AG04450 (cell line): ENCODE measurements at regions not wholly inside any gene's neighbourhood (a gene's known extent, or its start where the extent isn't known, plus 50 kb on each side); places are given as distances from the start of the nearest gene placed in this dataset.

Source experiments
- CTCF ChIA-PET: fragments of 300-600, 350-600 bp; formaldehyde crosslinking; extraction: SDS; loops from one replicate; lab custom pipeline; 2022; ENCODE audit warnings: antibody characterized with exemption, inconsistent platforms; lab: Charles Lee
- POLR2A ChIA-PET: fragments of 350-600 bp; formaldehyde crosslinking; extraction: SDS; loops from one replicate; lab custom pipeline; 2021; ENCODE audit warnings: antibody characterized with exemption, inconsistent platforms; lab: Yijun Ruan, JAX
- DNase-seq: peaks from one replicate; pipeline ENCODE4 v3.0.0-alpha.2; 2011; ENCODE audit warnings: low read depth, low spot score
- H3K27ac ChIP-seq: one replicate; pipeline ENCODE4 v1.5.1; 2012; ENCODE audit warnings: low read depth, low read length, control low read depth
- H3K27me3 ChIP-seq: one replicate; pipeline ENCODE4 v1.6.0; 2012; ENCODE audit warnings: low read length; ENCODE audit not compliant: control insufficient read depth, insufficient read depth
- H3K4me3 ChIP-seq: 2 replicates; pipeline ENCODE4 v1.5.1; 2011; ENCODE audit warnings: mild to moderate bottlenecking, low read depth, low read length, control low read depth
- H3K9me3 ChIP-seq: 2 replicates; pipeline ENCODE4 v1.5.1; 2012; ENCODE audit warnings: low read length; ENCODE audit not compliant: control insufficient read depth, insufficient read depth
- TF ChIP-seq, protein P1 (sequence below): IDR thresholded peaks from 2 replicates; pipeline ENCODE4 v1.5.1; 2011; ENCODE audit warnings: low read depth, low read length, control low read depth, inconsistent platforms

DNA sequence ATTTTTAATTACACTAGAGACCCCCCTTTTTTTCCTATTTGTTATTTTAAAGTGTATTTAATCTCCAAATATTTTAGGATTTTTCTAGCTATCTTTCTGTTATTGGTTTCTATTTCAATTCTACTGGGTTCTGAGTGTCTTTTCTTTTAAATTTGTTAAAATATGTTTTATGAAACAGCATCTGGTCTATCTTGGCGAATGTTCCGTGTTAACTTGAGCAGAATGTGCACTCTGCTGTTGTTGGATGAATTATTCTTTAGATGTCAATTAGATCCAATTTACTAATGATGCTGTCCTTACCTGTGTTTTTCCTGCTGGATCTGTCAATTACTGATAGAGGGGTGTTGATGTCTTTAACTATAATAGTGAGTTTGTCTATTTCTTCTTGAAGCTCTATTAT lies 462.0 kb upstream of the CNTN3 start:
- no peak for DNase-seq
- TF ChIP-seq, protein P1, sequence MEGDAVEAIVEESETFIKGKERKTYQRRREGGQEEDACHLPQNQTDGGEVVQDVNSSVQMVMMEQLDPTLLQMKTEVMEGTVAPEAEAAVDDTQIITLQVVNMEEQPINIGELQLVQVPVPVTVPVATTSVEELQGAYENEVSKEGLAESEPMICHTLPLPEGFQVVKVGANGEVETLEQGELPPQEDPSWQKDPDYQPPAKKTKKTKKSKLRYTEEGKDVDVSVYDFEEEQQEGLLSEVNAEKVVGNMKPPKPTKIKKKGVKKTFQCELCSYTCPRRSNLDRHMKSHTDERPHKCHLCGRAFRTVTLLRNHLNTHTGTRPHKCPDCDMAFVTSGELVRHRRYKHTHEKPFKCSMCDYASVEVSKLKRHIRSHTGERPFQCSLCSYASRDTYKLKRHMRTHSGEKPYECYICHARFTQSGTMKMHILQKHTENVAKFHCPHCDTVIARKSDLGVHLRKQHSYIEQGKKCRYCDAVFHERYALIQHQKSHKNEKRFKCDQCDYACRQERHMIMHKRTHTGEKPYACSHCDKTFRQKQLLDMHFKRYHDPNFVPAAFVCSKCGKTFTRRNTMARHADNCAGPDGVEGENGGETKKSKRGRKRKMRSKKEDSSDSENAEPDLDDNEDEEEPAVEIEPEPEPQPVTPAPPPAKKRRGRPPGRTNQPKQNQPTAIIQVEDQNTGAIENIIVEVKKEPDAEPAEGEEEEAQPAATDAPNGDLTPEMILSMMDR = no peak
- no peak overlapping the region for H3K4me3 ChIP-seq
- CTCF ChIA-PET = no interaction called here
- no peak overlapping the region for H3K27ac ChIP-seq
- H3K9me3 ChIP-seq = no peaks in the 10 kb centered on the region
- no peaks in the 10 kb centered on the region for H3K27me3 ChIP-seq
- POLR2A ChIA-PET = no interaction called here

DNA sequence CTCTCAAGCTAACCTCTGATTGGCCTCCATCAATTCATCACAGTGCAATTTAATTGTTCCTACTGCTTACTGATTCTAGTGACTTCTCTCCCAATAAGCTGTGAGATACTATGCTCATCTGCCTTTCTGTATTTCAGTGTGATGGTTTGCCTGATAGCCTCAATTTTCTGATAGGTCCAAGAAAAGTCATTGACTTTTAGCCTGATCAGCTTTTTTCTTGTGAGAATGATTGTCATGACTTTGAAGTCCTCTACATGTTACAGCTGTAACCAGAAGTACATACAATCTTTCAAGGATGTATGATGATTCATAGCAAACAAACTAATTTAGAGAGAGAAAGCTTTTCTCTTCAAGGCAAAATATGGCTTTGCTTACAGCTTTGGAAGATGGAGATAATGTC lies 463.8 kb upstream of the CNTN3 start:
- no peak for DNase-seq
- TF ChIP-seq, protein P1 = no peak
- H3K27ac ChIP-seq = no peak overlapping the region
- no peak overlapping the region for H3K4me3 ChIP-seq
- no peaks in the 10 kb centered on the region for H3K27me3 ChIP-seq
- POLR2A ChIA-PET = no interaction called here
- no peaks in the 10 kb centered on the region for H3K9me3 ChIP-seq
- CTCF ChIA-PET = no interaction called here

- CTCF ChIA-PET = no interaction called here
- no peak for DNase-seq
- POLR2A ChIA-PET = no interaction called here
- no peak overlapping the region for H3K27ac ChIP-seq
- H3K27me3 ChIP-seq = no peaks in the 10 kb centered on the region
- H3K4me3 ChIP-seq = no peak overlapping the region
- no peaks in the 10 kb centered on the region for H3K9me3 ChIP-seq
- TF ChIP-seq, protein P1 = no peak
Observed at GRCh38 chr3:75082845-75083244, 468.4 kb upstream of the CNTN3 start.

DNA sequence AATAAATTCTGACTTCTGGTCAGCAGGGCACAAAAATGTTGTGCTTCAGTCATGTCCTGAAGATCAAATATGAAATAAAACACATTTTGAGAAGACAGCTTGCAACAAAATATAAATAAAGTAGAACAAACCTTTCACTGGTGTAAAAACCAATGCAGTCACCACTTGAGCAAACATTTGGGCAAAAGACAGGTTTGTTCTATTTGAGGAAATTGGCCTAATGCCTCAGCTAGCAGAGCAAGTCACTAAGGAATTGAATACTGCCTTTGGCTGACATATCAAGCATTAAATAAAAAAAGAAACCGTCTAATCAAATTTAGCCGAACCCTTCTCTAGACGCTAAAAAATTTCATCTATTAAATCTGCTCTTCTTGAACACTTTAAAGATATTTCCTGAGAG lies 475.4 kb upstream of the CNTN3 start:
- no peak overlapping the region for H3K27ac ChIP-seq
- TF ChIP-seq, protein P1 = no peak
- DNase-seq = no peak
- no peaks in the 10 kb centered on the region for H3K27me3 ChIP-seq
- POLR2A ChIA-PET = no interaction called here
- no peak overlapping the region for H3K4me3 ChIP-seq
- no peaks in the 10 kb centered on the region for H3K9me3 ChIP-seq
- CTCF ChIA-PET = no interaction called here

GRCh38 chr3:75101329-75102147 lies 487.1 kb upstream of the CNTN3 start:
- CTCF ChIA-PET = no interaction called here

More at GRCh38 chr3:75101329-75102147, 487.1 kb upstream of the CNTN3 start:
- H3K27ac ChIP-seq = no peak overlapping the region
- no peak for DNase-seq
- H3K27me3 ChIP-seq = no peaks in the 10 kb centered on the region
- peaks cover 5% of the 10 kb centered on the region for H3K9me3 ChIP-seq
- TF ChIP-seq, protein P1 = no peak
- H3K4me3 ChIP-seq = no peak overlapping the region
- POLR2A ChIA-PET = no interaction called here
